OCI-LY7 (cell line): ENCODE measurements at regions not wholly inside any gene's neighbourhood (a gene's known extent, or its start where the extent isn't known, plus 50 kb on each side); places are given as distances from the start of the nearest gene placed in this dataset.

Source experiments
- BruUV-seq: library from RNA; stranded (reverse); fragments of 400-500 nt; replicated peaks from 2 replicates; lab custom pipeline; 2021; lab: Mats Ljungman, UMichigan
- CTCF ChIA-PET: fragments of 300-600 bp; sonication (Branson Sonifier 250); formaldehyde crosslinking; loops from one replicate; lab custom pipeline; 2022; ENCODE audit warnings: antibody characterized with exemption; ENCODE audit not compliant: unreplicated experiment; lab: Charles Lee
- POLR2A ChIA-PET: fragments of 300-600 bp; sonication (Branson Sonifier 250); formaldehyde crosslinking; loops from one replicate; lab custom pipeline; 2022; ENCODE audit warnings: antibody characterized with exemption; lab: Charles Lee
- DNase-seq: peaks from one replicate; pipeline ENCODE4 v3.0.0-alpha.2; 2015; ENCODE audit warnings: low spot score
- H2AFZ ChIP-seq: fragments of 200-600 bp; sonication (generic), shearing (Covaris generic); 2 replicates; pipeline ENCODE4 v1.6.1; 2014; ENCODE audit warnings: mild to moderate bottlenecking, antibody characterized with exemption, low read length, moderate library complexity
- H3K27ac ChIP-seq: fragments of 200-600 bp; sonication (generic); 2 replicates; pipeline ENCODE4 v1.5.1; 2014; ENCODE audit warnings: mixed run types, low read depth, mild to moderate bottlenecking, moderate library complexity, low read length, inconsistent platforms; ENCODE audit not compliant: poor library complexity, severe bottlenecking
- H3K36me3 ChIP-seq: fragments of 200-600 bp; sonication (generic); 2 replicates; pipeline ENCODE4 v1.6.1; 2014; ENCODE audit warnings: mild to moderate bottlenecking, antibody characterized with exemption, low read length, moderate library complexity, mixed read lengths; ENCODE audit not compliant: insufficient read depth
- H3K4me1 ChIP-seq: fragments of 200-600 bp; sonication (generic); 2 replicates; pipeline ENCODE4 v1.5.1; 2014; ENCODE audit warnings: mild to moderate bottlenecking, low read length; ENCODE audit not compliant: insufficient read depth, poor library complexity, severe bottlenecking
- H3K4me2 ChIP-seq: fragments of 200-600 bp; sonication (generic); 2 replicates; pipeline ENCODE4 v1.6.1; 2014; ENCODE audit warnings: mild to moderate bottlenecking, low read length
- H3K4me3 ChIP-seq: fragments of 200-600 bp; sonication (generic); 2 replicates; pipeline ENCODE4 v1.5.1; 2014; ENCODE audit warnings: mild to moderate bottlenecking, low read depth, low read length; ENCODE audit not compliant: poor library complexity, severe bottlenecking
- H3K79me2 ChIP-seq: fragments of 200-600 bp; sonication (generic); 2 replicates; pipeline ENCODE4 v1.6.1; 2016; ENCODE audit warnings: low read depth, mild to moderate bottlenecking, low read length, moderate library complexity, mixed read lengths; ENCODE audit not compliant: insufficient read depth
- H3K9me2 ChIP-seq: fragments of 200-600 bp; sonication (generic); 2 replicates; pipeline ENCODE4 v1.6.1; 2016; ENCODE audit warnings: mild to moderate bottlenecking, low read length, mixed read lengths; ENCODE audit not compliant: insufficient read depth
- H3K9me3 ChIP-seq: fragments of 200-600 bp; sonication (generic); 2 replicates; pipeline ENCODE4 v1.6.1; 2014; ENCODE audit warnings: mild to moderate bottlenecking, mixed run types, low read length, mixed read lengths
- H4K20me1 ChIP-seq: fragments of 200-600 bp; sonication (generic); 2 replicates; pipeline ENCODE4 v1.6.1; 2014; ENCODE audit warnings: mild to moderate bottlenecking, antibody characterized with exemption, low read length, moderate library complexity, mixed read lengths; ENCODE audit not compliant: insufficient read depth
- EZH2phosphoT487 ChIP-seq: fragments of 200-600 bp; sonication (generic); IDR thresholded peaks from 2 replicates; pipeline ENCODE4 v1.6.1; 2018; ENCODE audit warnings: low read depth, borderline replicate concordance, mild to moderate bottlenecking, mixed run types, antibody characterized with exemption, low read length, moderate library complexity, mixed read lengths
- intact Hi-C: fragments of 100-400 bp; cut with micrococcal nuclease; formaldehyde crosslinking; loops from one replicate; pipeline ENCODE4 v1.10.0; 2022; ENCODE audit not compliant: unreplicated experiment
- TF ChIP-seq, protein P1 (sequence below): fragments of 200-600 bp; sonication (generic); conservative IDR thresholded peaks from 2 replicates; pipeline ENCODE4 v1.5.1; 2014; ENCODE audit warnings: mild to moderate bottlenecking, antibody characterized with exemption, low read length, moderate library complexity, mixed read lengths

DNA sequence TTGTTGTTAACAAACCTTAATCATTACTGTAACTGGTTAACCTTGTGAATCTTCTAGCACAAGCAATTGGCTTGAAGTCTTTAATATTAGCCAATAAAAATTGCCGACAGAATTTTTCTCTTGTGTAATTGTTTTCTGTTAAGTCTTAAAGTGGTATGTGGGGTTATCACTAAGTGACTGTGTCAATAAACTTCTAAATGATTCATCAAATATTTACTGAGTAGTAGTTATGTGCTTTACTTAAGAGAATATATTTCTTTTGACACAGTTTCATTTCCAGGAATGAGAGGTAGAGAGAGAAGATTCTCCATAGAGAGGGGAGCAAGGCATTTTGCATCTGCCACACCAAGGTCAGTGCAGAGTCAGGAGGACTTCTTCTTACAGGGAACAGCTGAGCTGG lies 2361.6 kb upstream of the AGA start:
- POLR2A ChIA-PET: interaction anchor here (0.6 kb wide), 1 partner anchor 1790 kb away, joined by 3 read pairs; no protein-coding TSS in a partner anchor
- TF ChIP-seq EZH2phosphoT487: no peak
- TF ChIP-seq, protein P1, sequence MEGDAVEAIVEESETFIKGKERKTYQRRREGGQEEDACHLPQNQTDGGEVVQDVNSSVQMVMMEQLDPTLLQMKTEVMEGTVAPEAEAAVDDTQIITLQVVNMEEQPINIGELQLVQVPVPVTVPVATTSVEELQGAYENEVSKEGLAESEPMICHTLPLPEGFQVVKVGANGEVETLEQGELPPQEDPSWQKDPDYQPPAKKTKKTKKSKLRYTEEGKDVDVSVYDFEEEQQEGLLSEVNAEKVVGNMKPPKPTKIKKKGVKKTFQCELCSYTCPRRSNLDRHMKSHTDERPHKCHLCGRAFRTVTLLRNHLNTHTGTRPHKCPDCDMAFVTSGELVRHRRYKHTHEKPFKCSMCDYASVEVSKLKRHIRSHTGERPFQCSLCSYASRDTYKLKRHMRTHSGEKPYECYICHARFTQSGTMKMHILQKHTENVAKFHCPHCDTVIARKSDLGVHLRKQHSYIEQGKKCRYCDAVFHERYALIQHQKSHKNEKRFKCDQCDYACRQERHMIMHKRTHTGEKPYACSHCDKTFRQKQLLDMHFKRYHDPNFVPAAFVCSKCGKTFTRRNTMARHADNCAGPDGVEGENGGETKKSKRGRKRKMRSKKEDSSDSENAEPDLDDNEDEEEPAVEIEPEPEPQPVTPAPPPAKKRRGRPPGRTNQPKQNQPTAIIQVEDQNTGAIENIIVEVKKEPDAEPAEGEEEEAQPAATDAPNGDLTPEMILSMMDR: no peak
- no peaks in the 10 kb centered on the region for H4K20me1 ChIP-seq
- H3K4me3 ChIP-seq: no peak overlapping the region
- H3K36me3 ChIP-seq: no peaks in the 10 kb centered on the region
- no TSS peak for BruUV-seq
- no peaks in the 10 kb centered on the region for H3K9me3 ChIP-seq
- CTCF ChIA-PET: no interaction called here
- DNase-seq: no peak
- H3K27ac ChIP-seq: no peak overlapping the region
- no peaks in the 10 kb centered on the region for H3K79me2 ChIP-seq
- H3K9me2 ChIP-seq: no peaks in the 10 kb centered on the region
- intact Hi-C loops: no loop called here
- H2AFZ ChIP-seq: no peak overlapping the region
- H3K4me2 ChIP-seq: no peak overlapping the region
- H3K4me1 ChIP-seq: no peaks in the 10 kb centered on the region

DNA sequence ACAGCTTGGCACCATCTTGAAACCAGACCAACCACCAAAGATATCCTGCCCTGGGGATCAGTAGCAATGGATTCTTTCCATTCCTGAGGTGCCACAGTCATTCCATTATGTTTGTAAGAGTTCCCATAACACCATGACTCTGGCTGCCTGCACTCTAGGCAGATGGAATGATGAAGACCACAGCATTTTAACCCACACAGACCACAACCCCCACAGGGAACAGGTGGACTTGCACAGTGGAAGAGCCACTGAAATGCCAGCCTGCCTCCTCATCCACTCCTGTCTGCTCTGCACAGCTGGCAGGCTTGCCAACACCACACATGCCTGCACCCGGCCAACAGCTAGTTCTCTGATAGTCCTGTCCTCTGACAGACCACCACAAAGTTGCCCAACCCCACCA lies 2362.2 kb upstream of the AGA start:
- no peaks in the 10 kb centered on the region for H3K9me3 ChIP-seq
- DNase-seq: no peak
- no peaks in the 10 kb centered on the region for H3K79me2 ChIP-seq
- no peak overlapping the region for H2AFZ ChIP-seq
- intact Hi-C loops: no loop called here
- CTCF ChIA-PET: no interaction called here
- H3K27ac ChIP-seq: no peak overlapping the region
- no TSS peak for BruUV-seq
- no peaks in the 10 kb centered on the region for H3K9me2 ChIP-seq
- H3K4me3 ChIP-seq: no peak overlapping the region
- POLR2A ChIA-PET: no interaction called here
- H4K20me1 ChIP-seq: no peaks in the 10 kb centered on the region
- TF ChIP-seq, protein P1: no peak
- TF ChIP-seq EZH2phosphoT487: no peak
- H3K36me3 ChIP-seq: no peaks in the 10 kb centered on the region
- H3K4me1 ChIP-seq: no peaks in the 10 kb centered on the region
- no peak overlapping the region for H3K4me2 ChIP-seq

DNA sequence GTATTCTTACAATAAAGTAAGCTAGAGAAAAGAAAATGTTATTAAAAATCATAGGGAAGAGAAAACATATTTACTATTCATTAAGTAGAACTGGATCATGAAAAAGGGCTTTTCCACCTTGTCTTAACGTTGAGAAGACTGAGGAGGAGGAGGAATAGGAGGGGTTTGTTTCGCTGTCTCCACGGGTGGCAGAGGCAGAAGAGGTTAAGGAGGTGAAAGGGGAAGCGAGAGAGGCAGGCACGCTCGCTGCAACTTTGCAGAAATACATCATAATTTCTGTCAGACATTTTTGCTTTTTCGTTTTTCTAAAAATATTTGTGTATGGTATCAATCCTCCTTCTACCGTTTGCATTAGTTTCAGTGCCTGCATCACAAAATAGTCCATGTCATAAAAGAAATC lies 2375.1 kb upstream of the AGA start:
- no peak overlapping the region for H2AFZ ChIP-seq
- H3K4me3 ChIP-seq: no peak overlapping the region
- no peaks in the 10 kb centered on the region for H3K36me3 ChIP-seq
- no peaks in the 10 kb centered on the region for H4K20me1 ChIP-seq
- TF ChIP-seq, protein P1: no peak
- TF ChIP-seq EZH2phosphoT487: no peak
- no peaks in the 10 kb centered on the region for H3K4me1 ChIP-seq
- no TSS peak for BruUV-seq
- no peaks in the 10 kb centered on the region for H3K9me2 ChIP-seq
- no peak overlapping the region for H3K27ac ChIP-seq
- intact Hi-C loops: no loop called here
- H3K9me3 ChIP-seq: no peaks in the 10 kb centered on the region
- CTCF ChIA-PET: no interaction called here
- no peak for DNase-seq
- no peak overlapping the region for H3K4me2 ChIP-seq
- POLR2A ChIA-PET: no interaction called here
- no peaks in the 10 kb centered on the region for H3K79me2 ChIP-seq
